Neural cell (in vitro differentiated cells): ENCODE measurements at regions not wholly inside any gene's neighbourhood (a gene's known extent, or its start where the extent isn't known, plus 50 kb on each side); places are given as distances from the start of the nearest gene placed in this dataset.

Experiments
- H2AFZ ChIP-seq: fragments of 200-600, 300-800 bp; sonication (generic), shearing (Covaris generic); 2 replicates; pipeline ENCODE4 v1.6.0; 2014; ENCODE audit warnings: low read depth, mild to moderate bottlenecking, antibody characterized with exemption, low read length, moderate library complexity
- H3F3A ChIP-seq: fragments of 200-600 bp; shearing (Covaris generic); 2 replicates; pipeline ENCODE4 v1.6.1; 2016; ENCODE audit warnings: mild to moderate bottlenecking, moderate library complexity, mixed read lengths, antibody characterized with exemption, low read length; ENCODE audit not compliant: insufficient read depth, poor library complexity, severe bottlenecking
- H3K27ac ChIP-seq: fragments of 200-600, 300-800 bp; sonication (generic), shearing (Covaris generic); 2 replicates; pipeline ENCODE4 v1.5.1; 2014; ENCODE audit warnings: mild to moderate bottlenecking, low read length, moderate library complexity
- H3K27me3 ChIP-seq: fragments of 300-800, 200-600 bp; sonication (generic), shearing (Covaris generic); 2 replicates; pipeline ENCODE4 v1.6.0; 2014; ENCODE audit warnings: mild to moderate bottlenecking, low read depth, low read length, moderate library complexity; ENCODE audit not compliant: insufficient read depth
- H3K36me3 ChIP-seq: fragments of 300-800, 200-600 bp; sonication (generic), shearing (Covaris generic); 2 replicates; pipeline ENCODE4 v1.5.1; 2014; ENCODE audit warnings: mild to moderate bottlenecking, antibody characterized with exemption, low read length, moderate library complexity; ENCODE audit not compliant: insufficient read depth
- H3K4me2 ChIP-seq: fragments of 300-800, 200-600 bp; sonication (generic), shearing (Covaris generic); 2 replicates; pipeline ENCODE4 v1.6.0; 2014; ENCODE audit warnings: mild to moderate bottlenecking, low read length
- H3K4me3 ChIP-seq: fragments of 300-800, 200-600 bp; sonication (generic), shearing (Covaris generic); 2 replicates; pipeline ENCODE4 v1.5.1; 2014; ENCODE audit warnings: mild to moderate bottlenecking, low read length, moderate library complexity
- H3K79me2 ChIP-seq: fragments of 200-600 bp; shearing (Covaris generic); replicated peaks from 2 replicates; pipeline ENCODE4 v1.6.0; 2014; ENCODE audit warnings: mild to moderate bottlenecking, low read length, moderate library complexity; ENCODE audit not compliant: insufficient read depth
- H3K9ac ChIP-seq: fragments of 300-800, 200-600 bp; sonication (generic), shearing (Covaris generic); 2 replicates; pipeline ENCODE4 v1.6.1; 2016; ENCODE audit warnings: mild to moderate bottlenecking, low read length, mixed read lengths
- H3K9me2 ChIP-seq: fragments of 200-600 bp; shearing (Covaris generic); 2 replicates; pipeline ENCODE4 v1.6.1; 2016; ENCODE audit warnings: mild to moderate bottlenecking, low read length, mixed read lengths; ENCODE audit not compliant: insufficient read depth
- H3K9me3 ChIP-seq: fragments of 200-600, 300-800 bp; sonication (generic), shearing (Covaris generic); 2 replicates; pipeline ENCODE4 v1.6.1; 2016; ENCODE audit warnings: mild to moderate bottlenecking, mixed run types, low read length, moderate library complexity, mixed read lengths
- H4K20me1 ChIP-seq: fragments of 200-600 bp; shearing (Covaris generic); 2 replicates; pipeline ENCODE4 v1.6.1; 2016; ENCODE audit warnings: mild to moderate bottlenecking, mixed run types; ENCODE audit not compliant: insufficient read depth
- EP300 ChIP-seq: fragments of 450-650 bp; conservative IDR thresholded peaks from 2 replicates; pipeline ENCODE4 v1.6.1; 2014; ENCODE audit warnings: antibody characterized with exemption, mild to moderate bottlenecking, moderate library complexity; ENCODE audit not compliant: poor library complexity, severe bottlenecking
- EZH2 ChIP-seq: fragments of 200-600, 300-800 bp; shearing (Covaris generic), sonication (generic); IDR thresholded peaks from 2 replicates; pipeline ENCODE4 v1.6.1; 2014; ENCODE audit warnings: antibody characterized with exemption, low read length, borderline replicate concordance, mild to moderate bottlenecking; ENCODE audit not compliant: insufficient read depth, poor library complexity, severe bottlenecking
- MXI1 ChIP-seq: fragments of 450-650 bp; conservative IDR thresholded peaks from 2 replicates; pipeline ENCODE4 v1.6.1; 2014; ENCODE audit warnings: antibody characterized with exemption, mild to moderate bottlenecking; ENCODE audit not compliant: poor library complexity, severe bottlenecking
- POLR2AphosphoS5 ChIP-seq: IDR thresholded peaks from 2 replicates; pipeline ENCODE4 v1.6.1; 2012
- RAD21 ChIP-seq: fragments of 450-650 bp; conservative IDR thresholded peaks from 2 replicates; pipeline ENCODE4 v1.6.1; 2014; ENCODE audit warnings: antibody characterized with exemption, mild to moderate bottlenecking, moderate library complexity
- SMC3 ChIP-seq: fragments of 450-650 bp; conservative IDR thresholded peaks from 2 replicates; pipeline ENCODE4 v1.6.1; 2014; ENCODE audit warnings: antibody characterized with exemption, mild to moderate bottlenecking, moderate library complexity; ENCODE audit not compliant: poor library complexity
- TAF1 ChIP-seq: IDR thresholded peaks from 2 replicates; pipeline ENCODE4 v1.6.1; 2012; ENCODE audit warnings: low read depth
- TF ChIP-seq, protein P1 (sequence below): IDR thresholded peaks from 2 replicates; pipeline ENCODE4 v1.6.1; 2012; ENCODE audit warnings: borderline replicate concordance
- TF ChIP-seq, protein P2 (sequence below): fragments of 450-650 bp; IDR thresholded peaks from 2 replicates; pipeline ENCODE4 v1.5.1; 2014; ENCODE audit warnings: antibody characterized with exemption, mild to moderate bottlenecking, moderate library complexity; ENCODE audit not compliant: poor library complexity, severe bottlenecking

DNA sequence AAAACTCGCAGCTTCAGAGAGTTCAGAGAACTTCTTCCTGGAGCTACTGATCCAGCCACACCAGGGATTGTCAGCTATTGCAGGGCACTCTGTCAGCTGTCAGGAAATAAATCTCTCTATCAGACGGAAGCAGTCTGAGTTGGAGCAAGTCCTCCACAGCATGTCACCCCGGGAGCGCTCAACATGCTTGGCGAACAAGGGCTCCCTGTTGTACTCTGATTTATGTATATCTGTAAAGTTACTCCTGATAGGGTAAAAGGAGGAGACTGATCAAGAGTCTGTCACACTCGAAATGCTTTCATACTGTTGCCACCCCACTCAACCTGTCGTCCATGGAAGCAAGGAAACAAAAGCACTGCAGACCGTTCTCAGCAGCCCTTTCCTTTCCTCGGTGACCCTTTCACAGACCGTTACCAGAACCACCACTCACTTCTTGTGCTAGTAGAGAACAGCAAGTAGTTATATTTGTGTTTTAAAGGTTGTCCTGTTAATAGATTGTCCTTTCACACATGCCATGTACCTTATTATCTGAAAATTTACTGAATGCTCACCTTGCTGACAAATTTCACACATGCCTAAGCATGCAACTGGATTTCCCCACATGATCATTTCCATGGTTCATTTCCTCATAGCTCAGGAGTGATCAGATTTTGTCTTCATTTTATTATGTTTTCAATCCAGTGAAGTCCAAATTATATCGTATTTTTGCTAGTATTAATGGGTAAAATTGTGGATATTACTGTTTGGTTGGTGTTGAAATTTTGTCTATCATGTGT lies 2108.9 kb upstream of the TENM3 start:
- Histone ChIP-seq H3K27ac (no peak overlapping the region), H3K79me2 (no peaks in the 10 kb centered on the region), H3K4me3 (no peak overlapping the region), H3K36me3 (no peaks in the 10 kb centered on the region), H2AFZ (no peak overlapping the region), H3K9me2 (no peaks in the 10 kb centered on the region), H4K20me1 (no peaks in the 10 kb centered on the region), H3K9me3 (no peaks in the 10 kb centered on the region), H3K9ac (no peak overlapping the region), H3K4me2 (no peak overlapping the region), H3F3A (no peaks in the 10 kb centered on the region), H3K27me3 (no peaks in the 10 kb centered on the region)
- TF ChIP-seq POLR2AphosphoS5 (no peak), RAD21 (no peak)

DNA sequence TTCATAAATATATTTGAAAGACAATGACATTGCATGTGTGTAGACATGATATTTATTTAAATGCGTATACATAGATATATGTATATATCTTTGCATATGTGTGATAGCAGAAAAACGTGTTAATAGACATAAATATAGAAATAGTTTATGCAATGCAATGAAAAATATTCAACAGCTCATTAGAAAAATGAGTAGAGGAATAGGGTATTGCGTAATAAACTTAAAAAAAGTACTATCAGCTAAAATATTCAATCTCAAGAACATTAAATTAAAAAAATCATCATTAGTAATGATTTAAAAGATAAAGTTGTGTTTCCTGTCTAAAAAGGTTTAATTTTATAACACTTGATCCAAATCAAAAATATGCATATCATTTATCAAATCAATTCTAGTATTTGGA lies 2101.5 kb upstream of the TENM3 start:
- Histone ChIP-seq H3K36me3 (no peaks in the 10 kb centered on the region), H4K20me1 (no peaks in the 10 kb centered on the region), H3K9me3 (no peaks in the 10 kb centered on the region), H3F3A (no peaks in the 10 kb centered on the region), H3K4me3 (no peak overlapping the region), H3K27me3 (no peaks in the 10 kb centered on the region), H3K27ac (no peak overlapping the region), H2AFZ (no peak overlapping the region), H3K4me2 (no peak overlapping the region), H3K9me2 (no peaks in the 10 kb centered on the region), H3K9ac (no peak overlapping the region), H3K79me2 (no peaks in the 10 kb centered on the region)
- TF ChIP-seq POLR2AphosphoS5 (no peak), EP300 (no peak), RAD21 (no peak), EZH2 (no peak), SMC3 (no peak), TAF1 (no peak), MXI1 (no peak)
- TF ChIP-seq, protein P1, sequence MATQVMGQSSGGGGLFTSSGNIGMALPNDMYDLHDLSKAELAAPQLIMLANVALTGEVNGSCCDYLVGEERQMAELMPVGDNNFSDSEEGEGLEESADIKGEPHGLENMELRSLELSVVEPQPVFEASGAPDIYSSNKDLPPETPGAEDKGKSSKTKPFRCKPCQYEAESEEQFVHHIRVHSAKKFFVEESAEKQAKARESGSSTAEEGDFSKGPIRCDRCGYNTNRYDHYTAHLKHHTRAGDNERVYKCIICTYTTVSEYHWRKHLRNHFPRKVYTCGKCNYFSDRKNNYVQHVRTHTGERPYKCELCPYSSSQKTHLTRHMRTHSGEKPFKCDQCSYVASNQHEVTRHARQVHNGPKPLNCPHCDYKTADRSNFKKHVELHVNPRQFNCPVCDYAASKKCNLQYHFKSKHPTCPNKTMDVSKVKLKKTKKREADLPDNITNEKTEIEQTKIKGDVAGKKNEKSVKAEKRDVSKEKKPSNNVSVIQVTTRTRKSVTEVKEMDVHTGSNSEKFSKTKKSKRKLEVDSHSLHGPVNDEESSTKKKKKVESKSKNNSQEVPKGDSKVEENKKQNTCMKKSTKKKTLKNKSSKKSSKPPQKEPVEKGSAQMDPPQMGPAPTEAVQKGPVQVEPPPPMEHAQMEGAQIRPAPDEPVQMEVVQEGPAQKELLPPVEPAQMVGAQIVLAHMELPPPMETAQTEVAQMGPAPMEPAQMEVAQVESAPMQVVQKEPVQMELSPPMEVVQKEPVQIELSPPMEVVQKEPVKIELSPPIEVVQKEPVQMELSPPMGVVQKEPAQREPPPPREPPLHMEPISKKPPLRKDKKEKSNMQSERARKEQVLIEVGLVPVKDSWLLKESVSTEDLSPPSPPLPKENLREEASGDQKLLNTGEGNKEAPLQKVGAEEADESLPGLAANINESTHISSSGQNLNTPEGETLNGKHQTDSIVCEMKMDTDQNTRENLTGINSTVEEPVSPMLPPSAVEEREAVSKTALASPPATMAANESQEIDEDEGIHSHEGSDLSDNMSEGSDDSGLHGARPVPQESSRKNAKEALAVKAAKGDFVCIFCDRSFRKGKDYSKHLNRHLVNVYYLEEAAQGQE: no peak
- TF ChIP-seq, protein P2, sequence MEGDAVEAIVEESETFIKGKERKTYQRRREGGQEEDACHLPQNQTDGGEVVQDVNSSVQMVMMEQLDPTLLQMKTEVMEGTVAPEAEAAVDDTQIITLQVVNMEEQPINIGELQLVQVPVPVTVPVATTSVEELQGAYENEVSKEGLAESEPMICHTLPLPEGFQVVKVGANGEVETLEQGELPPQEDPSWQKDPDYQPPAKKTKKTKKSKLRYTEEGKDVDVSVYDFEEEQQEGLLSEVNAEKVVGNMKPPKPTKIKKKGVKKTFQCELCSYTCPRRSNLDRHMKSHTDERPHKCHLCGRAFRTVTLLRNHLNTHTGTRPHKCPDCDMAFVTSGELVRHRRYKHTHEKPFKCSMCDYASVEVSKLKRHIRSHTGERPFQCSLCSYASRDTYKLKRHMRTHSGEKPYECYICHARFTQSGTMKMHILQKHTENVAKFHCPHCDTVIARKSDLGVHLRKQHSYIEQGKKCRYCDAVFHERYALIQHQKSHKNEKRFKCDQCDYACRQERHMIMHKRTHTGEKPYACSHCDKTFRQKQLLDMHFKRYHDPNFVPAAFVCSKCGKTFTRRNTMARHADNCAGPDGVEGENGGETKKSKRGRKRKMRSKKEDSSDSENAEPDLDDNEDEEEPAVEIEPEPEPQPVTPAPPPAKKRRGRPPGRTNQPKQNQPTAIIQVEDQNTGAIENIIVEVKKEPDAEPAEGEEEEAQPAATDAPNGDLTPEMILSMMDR: no peak
